Duodenal mucosa (tissue), 2 donors: ENCODE measurements at regions not wholly inside any gene's neighbourhood (a gene's known extent, or its start where the extent isn't known, plus 50 kb on each side); places are given as distances from the start of the nearest gene placed in this dataset.

ENCODE experiments used
- H3K27ac ChIP-seq: one replicate; pipeline ENCODE4 v1.7.0; 2013; ENCODE audit warnings: low read depth, low read length
- H3K27me3 ChIP-seq, 2 donors: one replicate each; pipeline ENCODE4 v1.7.0; 2013; ENCODE audit warnings: low read length in 2 of 2, control low read depth in 1 of 2; ENCODE audit not compliant: insufficient read depth in 2 of 2, control insufficient read depth in 1 of 2
- H3K36me3 ChIP-seq, 2 donors: one replicate each; pipeline ENCODE4 v1.7.0; 2013; ENCODE audit warnings: low read length in 2 of 2, control low read depth in 1 of 2; ENCODE audit not compliant: insufficient read depth in 2 of 2, control insufficient read depth in 1 of 2
- H3K4me1 ChIP-seq, 2 donors: one replicate each; pipeline ENCODE4 v1.7.0; 2013; ENCODE audit warnings: low read length in 2 of 2, control low read depth in 1 of 2; ENCODE audit not compliant: insufficient read depth in 2 of 2, control insufficient read depth in 1 of 2
- H3K4me3 ChIP-seq, 2 donors: one replicate each; pipeline ENCODE4 v1.7.0; 2013; ENCODE audit warnings: low read length in 2 of 2, low read depth in 1 of 2
- H3K9ac ChIP-seq, 2 donors: one replicate each; pipeline ENCODE4 v1.7.0; 2013; ENCODE audit warnings: low read length in 2 of 2, low read depth in 1 of 2
- H3K9me3 ChIP-seq, 2 donors: one replicate each; pipeline ENCODE4 v1.7.0; 2013; ENCODE audit warnings: low read length in 2 of 2, control low read depth in 1 of 2; ENCODE audit not compliant: control insufficient read depth in 1 of 2

DNA sequence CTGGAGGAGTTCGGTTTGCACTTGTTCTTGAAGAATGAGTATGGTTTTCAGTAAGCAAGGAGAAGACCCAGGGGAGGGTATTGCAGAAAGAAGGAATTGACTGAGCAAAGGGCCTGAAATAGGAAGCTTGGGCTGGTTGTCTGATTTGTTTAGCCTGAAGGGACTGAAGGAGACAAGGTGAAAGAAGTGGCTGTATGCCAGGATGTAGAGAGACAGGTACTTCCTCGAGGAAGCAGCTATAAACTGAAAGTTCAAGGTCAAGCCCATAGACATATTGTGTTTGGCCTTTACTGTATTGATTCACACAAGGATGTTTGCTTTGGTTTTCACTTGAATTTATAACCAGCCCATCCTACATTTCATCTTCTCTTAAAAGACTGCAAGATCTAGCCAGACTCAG is 183.1 kb downstream of the PALM2AKAP2 start:
- Histone ChIP-seq H3K36me3 (no peaks in the 10 kb centered on the region), H3K4me1 (peaks cover 4% of the 10 kb centered on the region in 2 donors), H3K27ac (no peak overlapping the region), H3K27me3 (no peaks in the 10 kb centered on the region), H3K4me3 (no peak overlapping the region), H3K9ac (no peak overlapping the region), H3K9me3 (no peaks in the 10 kb centered on the region)

DNA sequence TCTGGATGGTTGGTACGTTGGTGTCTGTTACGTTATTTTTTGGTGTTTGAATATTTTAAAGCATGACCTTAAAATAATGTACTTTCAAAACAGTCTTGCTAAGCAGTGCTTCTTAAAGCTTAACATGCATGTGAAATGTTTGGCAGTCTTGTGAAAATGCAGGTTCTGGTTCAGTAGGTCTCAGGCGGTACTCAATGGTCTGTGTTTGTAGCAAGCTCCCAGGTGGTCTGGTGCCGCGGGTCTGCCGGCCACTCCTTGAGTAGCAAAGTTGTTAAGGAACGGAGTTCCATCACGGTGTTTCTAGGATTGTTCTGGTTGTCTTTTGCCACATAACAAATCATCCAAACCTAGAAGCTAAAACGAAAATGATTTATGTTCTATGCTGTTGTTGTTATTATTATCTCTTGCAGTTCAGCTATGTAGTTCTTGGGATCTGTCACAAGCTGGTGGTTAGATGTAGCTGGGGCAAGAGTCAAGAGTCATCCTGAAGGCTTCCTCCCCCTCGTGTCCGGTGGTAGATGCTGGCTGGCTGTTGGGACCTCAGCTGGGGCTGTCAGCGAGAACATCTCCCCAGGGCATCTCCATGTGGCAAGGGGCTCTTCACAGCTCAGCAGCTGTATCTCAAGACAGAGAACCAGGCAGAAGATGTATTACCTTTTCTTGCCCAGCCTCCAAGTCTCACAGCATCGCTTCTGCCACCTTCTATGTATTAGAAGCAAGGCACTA is 186.8 kb downstream of the PALM2AKAP2 start:
- H3K27ac ChIP-seq: no peak overlapping the region
- H3K4me3 ChIP-seq: no peak overlapping the region
- no peaks in the 10 kb centered on the region for H3K9me3 ChIP-seq

DNA sequence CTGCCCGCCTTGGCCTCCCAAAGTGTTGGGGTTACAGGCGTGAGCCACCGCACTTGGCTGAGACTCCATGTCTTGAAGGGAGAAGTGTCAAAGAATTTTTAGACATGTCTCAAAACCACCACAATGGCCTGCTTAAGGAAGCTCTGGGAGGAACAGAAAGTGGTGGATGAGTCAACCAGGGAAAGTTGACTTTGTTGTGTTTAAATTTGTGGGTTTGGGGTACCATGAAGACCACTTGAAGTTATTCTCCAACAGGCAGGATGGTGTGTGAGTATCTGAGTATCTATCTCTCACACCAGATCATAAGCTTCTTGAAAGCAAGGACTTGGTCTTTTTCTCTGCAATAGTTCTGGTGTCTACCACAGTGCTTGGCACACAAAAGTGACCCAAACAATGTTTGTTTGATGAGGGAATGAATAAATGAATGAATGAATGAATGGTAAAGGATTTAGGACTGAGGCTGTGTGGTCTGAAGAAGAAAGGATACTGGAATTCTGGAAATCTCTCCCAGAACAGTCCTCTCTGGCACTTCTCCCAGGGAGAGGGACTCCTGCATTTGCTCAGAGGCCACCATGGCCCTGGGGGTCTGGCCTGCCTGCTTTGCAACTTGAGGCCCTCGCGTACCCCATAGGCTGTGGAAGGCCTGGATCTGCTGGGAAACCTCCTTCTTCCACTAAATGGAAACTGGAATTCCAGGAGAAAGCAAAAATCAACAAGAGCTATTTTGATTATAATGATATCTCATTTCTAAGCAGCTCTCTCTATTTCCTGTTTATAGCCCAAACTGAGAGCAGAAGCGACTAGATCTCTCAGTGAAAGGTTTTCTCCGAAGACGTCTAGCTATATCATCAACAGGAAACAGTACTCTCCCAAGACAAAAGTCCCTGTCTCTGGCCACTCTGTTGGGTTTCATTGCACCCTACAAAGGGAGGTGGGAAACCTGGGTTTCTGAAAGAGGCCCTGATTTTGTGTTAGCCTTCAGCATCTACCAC is 187.9 kb downstream of the PALM2AKAP2 start:
- H3K9ac ChIP-seq: no peak overlapping the region
- H3K27ac ChIP-seq: no peak overlapping the region
- H3K4me1 ChIP-seq: peaks cover 17 to 18% of the 10 kb centered on the region in 2 donors
- no peaks in the 10 kb centered on the region for H3K9me3 ChIP-seq
- no peak overlapping the region for H3K4me3 ChIP-seq
- H3K27me3 ChIP-seq: no peaks in the 10 kb centered on the region
- no peaks in the 10 kb centered on the region for H3K36me3 ChIP-seq

More for the DNA sequence above, 186.8 kb downstream of the PALM2AKAP2 start:
- H3K27me3 ChIP-seq: no peaks in the 10 kb centered on the region
- H3K9ac ChIP-seq: no peak overlapping the region
- no peaks in the 10 kb centered on the region for H3K36me3 ChIP-seq
- peaks cover 11 to 17% of the 10 kb centered on the region in 2 donors for H3K4me1 ChIP-seq

DNA sequence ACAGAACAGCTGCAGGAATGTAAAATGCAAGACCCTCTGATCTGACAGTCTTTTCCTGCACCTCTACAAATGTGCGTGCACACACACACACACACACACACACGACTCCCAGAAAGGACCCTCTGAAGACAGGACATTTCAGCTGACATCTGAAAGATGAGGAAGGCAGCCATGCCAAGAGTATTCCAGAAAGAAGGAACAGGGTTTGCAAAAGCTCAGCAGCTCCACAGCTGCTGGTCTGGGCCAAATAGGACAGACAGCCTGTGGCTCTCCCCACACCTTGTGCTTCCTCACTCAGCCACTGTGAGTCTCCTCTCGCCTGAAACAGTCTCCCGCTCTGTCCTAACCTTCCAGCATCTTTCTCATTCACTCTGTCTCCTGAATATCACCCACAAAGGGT is 189.0 kb downstream of the PALM2AKAP2 start:
- Histone ChIP-seq H3K27ac (no peak overlapping the region), H3K4me1 (peaks cover 17 to 18% of the 10 kb centered on the region in 2 donors)

DNA sequence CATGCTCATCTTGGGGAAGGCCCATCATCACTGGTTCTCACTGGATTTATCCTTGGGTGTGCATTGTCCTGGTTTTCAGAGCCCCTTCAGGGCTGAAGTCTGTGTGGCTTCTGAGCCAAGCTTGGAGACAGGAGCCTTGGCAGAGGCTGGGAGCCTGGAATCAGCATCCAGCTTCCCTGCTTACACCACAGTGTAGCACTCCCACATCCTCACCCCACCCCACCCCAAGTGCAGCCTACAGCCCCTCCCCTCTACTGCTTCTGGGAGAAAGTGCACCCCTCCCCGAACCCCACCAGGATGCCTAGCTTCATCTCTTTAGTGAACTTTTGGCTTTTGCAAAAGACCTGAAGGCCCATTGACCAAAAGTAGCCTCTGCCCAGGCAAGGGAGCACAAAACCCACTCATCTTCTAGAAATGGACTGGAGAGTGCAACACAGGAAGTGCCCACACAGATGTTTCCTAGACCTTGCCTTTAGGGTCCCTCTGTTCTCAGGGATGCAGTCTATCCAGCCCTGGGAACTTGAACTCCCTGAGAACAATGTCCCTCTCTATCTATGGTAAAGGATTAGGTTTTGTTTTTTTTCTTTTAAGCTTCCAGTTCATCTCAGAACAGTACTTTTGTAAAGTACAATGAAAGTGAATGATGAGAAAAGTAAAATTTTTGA is 189.7 kb downstream of the PALM2AKAP2 start:
- H3K27ac ChIP-seq: no peak overlapping the region
- H3K36me3 ChIP-seq: no peaks in the 10 kb centered on the region
- H3K4me1 ChIP-seq: peaks cover 17 to 18% of the 10 kb centered on the region in 2 donors
- H3K27me3 ChIP-seq: no peaks in the 10 kb centered on the region
- H3K4me3 ChIP-seq: no peak overlapping the region
- no peaks in the 10 kb centered on the region for H3K9me3 ChIP-seq
- H3K9ac ChIP-seq: no peak overlapping the region

More for the DNA sequence above, 189.0 kb downstream of the PALM2AKAP2 start:
- no peaks in the 10 kb centered on the region for H3K36me3 ChIP-seq
- no peak overlapping the region for H3K9ac ChIP-seq
- no peak overlapping the region for H3K4me3 ChIP-seq
- H3K9me3 ChIP-seq: no peaks in the 10 kb centered on the region
- no peaks in the 10 kb centered on the region for H3K27me3 ChIP-seq

DNA sequence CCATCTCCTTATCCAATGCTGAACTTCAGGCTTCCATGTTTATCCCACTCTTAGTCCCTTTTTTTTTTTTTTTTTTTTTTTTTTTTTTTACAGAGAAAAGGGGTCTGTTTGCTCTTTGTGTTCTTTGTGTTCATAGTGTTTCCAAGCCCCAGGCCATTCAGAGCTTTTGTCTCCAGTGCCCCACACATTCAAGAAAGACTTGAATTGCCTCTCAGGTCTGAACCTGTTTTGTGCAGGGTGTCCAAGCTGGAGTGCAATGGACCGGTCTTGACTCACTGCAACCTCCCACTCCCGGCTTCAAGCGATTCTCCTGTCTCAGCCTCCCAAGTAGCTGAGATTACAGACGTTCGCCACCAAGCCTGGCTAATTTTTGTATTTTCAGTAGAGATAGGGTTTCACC is 191.2 kb downstream of the PALM2AKAP2 start:
- Histone ChIP-seq H3K4me3 (no peak overlapping the region), H3K9me3 (no peaks in the 10 kb centered on the region), H3K27ac (no peak overlapping the region), H3K4me1 (peaks cover 17 to 18% of the 10 kb centered on the region in 2 donors), H3K9ac (no peak overlapping the region), H3K27me3 (no peaks in the 10 kb centered on the region), H3K36me3 (no peaks in the 10 kb centered on the region)

DNA sequence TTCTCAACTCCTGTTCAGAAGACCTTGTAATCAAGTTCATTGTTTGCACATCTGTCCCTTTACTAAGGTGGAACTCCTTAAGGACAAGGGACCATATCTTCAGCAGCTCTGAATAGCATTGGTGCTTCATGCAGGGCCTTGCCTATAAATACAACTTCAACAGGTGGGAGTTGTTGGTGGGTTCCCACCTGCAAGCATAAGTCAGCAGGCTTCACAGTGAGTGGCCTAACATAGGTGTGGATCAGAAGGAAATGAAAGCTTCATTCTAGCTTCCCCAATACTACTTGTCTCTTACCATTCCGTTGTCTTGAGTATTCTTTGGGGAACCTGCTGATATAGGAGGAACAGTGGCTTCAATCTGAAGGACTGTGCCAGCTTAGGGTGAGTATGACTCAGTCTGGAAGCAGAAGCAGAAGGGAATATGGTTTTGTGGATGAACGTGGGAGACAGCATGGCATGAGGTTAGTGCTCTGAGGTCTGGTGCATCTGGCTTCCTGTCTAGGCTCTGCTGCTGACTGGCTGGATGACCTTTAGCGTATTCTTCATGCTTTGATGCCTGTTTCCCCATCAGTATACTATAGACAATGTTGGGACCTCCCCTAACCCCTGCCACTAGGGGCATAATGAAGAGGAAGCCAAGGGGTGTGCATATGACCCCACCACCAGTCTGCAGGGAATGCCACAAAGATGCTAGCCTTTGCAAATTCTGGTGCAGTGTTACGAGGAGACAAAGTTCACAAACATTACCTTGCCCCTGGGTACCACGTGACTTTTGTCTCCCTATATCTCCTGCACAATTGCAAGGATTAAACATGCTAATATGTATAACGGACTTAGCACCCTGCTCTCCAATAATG is 192.3 kb downstream of the PALM2AKAP2 start:
- Histone ChIP-seq H3K27me3 (no peaks in the 10 kb centered on the region), H3K9ac (no peak overlapping the region), H3K4me1 (peaks cover 17 to 18% of the 10 kb centered on the region in 2 donors), H3K4me3 (no peak overlapping the region), H3K27ac (no peak overlapping the region), H3K36me3 (no peaks in the 10 kb centered on the region), H3K9me3 (no peaks in the 10 kb centered on the region)

DNA sequence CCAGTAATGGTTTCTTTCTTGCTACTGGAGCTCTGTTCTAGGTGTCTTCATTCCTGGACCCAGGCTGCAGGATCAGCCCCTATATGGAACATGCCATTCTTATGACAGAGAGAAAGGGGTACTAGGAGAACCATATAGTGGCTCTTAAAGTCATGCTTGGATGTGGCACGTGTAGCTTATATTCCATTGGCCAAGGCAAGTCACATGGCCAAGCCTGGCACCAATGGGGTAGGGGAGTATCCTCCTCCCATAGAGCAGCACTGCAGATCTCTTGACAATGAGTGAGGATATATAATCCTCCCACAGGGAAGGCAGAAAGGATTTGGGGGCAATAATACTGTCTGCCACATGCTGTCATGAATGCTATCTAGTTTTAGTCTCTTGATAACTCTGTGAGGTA is 193.3 kb downstream of the PALM2AKAP2 start:
- H3K4me3 ChIP-seq: no peak overlapping the region
- no peak overlapping the region for H3K9ac ChIP-seq
- no peaks in the 10 kb centered on the region for H3K27me3 ChIP-seq
- H3K4me1 ChIP-seq: peaks cover 12% of the 10 kb centered on the region in 2 donors
- no peaks in the 10 kb centered on the region for H3K9me3 ChIP-seq
- no peak overlapping the region for H3K27ac ChIP-seq
- no peaks in the 10 kb centered on the region for H3K36me3 ChIP-seq

DNA sequence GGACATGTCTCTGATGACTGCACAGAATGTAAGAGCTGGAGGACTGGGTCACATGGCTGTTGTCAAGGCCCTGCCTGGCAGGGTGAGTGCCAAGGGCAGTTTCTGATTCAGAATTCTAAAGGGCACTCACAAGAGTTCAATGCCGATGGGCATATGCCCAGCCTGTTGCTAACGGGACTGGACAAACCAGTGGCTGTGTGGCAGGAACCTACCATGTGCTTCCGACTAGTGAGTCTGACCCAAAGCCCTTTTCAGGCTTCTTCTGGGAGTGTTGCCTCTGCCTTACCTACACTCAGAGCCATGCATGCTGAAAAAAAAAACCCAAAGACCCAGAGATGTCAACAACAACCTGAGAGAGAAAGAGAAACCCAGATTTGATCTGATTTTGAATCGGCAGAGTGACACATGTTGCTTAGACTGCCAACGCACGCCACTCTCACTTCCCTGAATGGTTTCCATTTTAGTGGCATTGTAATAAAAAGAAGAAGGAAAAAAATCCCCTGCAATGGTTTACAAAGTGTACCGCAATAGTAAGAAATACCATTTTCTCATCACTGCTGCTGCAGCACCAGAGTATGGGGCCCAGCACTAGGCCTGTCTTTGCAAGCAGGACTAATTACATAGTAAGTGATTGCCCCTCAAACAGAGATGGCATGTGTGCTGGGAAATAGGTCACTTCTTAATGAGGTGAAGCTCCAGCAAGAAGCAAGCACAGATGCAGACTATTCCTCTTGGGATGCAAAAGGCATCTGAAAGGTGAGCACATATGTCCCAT is 194.3 kb downstream of the PALM2AKAP2 start:
- Histone ChIP-seq H3K27me3 (no peaks in the 10 kb centered on the region), H3K9me3 (no peaks in the 10 kb centered on the region), H3K4me1 (peaks cover 2 to 7% of the 10 kb centered on the region in 2 donors), H3K36me3 (no peaks in the 10 kb centered on the region), H3K9ac (no peak overlapping the region), H3K4me3 (no peak overlapping the region), H3K27ac (no peak overlapping the region)
